ENCODE measurements at regions not wholly inside any gene's neighbourhood (a gene's known extent, or its start where the extent isn't known, plus 50 kb on each side); places are given as distances from the start of the nearest gene placed in this dataset.
A peak's percentile ranks its signal among the peaks of the same experiment; 100 is the strongest.

GRCh38 chr5:142219146-142219545 is 105.7 kb downstream of the SPRY4 start:
- intact Hi-C loops (cut with DNase I; ENCODE audit: low total_unique reads), result no loop called here
- WGBS, 5 donors, result 93 to 96% (median 93%) methylated on average over 7 of the region's 7 CpGs

GRCh38 chr5:142216931-142217330 is 107.9 kb downstream of the SPRY4 start:
- no peaks in the 10 kb centered on the region for H3K9me3 ChIP-seq
- WGBS, 5 donors, result 88 to 94% (median 93%) methylated on average over 3 of the region's 3 CpGs
- peak overlapping the region in 3 of 5 donors; percentile 67 to 77 (median 77) for H3K27ac ChIP-seq
- TF ChIP-seq, protein P1, sequence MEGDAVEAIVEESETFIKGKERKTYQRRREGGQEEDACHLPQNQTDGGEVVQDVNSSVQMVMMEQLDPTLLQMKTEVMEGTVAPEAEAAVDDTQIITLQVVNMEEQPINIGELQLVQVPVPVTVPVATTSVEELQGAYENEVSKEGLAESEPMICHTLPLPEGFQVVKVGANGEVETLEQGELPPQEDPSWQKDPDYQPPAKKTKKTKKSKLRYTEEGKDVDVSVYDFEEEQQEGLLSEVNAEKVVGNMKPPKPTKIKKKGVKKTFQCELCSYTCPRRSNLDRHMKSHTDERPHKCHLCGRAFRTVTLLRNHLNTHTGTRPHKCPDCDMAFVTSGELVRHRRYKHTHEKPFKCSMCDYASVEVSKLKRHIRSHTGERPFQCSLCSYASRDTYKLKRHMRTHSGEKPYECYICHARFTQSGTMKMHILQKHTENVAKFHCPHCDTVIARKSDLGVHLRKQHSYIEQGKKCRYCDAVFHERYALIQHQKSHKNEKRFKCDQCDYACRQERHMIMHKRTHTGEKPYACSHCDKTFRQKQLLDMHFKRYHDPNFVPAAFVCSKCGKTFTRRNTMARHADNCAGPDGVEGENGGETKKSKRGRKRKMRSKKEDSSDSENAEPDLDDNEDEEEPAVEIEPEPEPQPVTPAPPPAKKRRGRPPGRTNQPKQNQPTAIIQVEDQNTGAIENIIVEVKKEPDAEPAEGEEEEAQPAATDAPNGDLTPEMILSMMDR (IDR thresholded peaks at IDR 0.05), result no peak
- TF ChIP-seq POLR2A (IDR thresholded peaks at IDR 0.05), result no peak
- TF ChIP-seq EP300 (IDR thresholded peaks at IDR 0.05), result no peak
- no peak for TF ChIP-seq POLR2AphosphoS5 (IDR thresholded peaks at IDR 0.05)
- H3K27me3 ChIP-seq, result no peaks in the 10 kb centered on the region
- peaks cover 14 to 24% (median 18%) of the 10 kb centered on the region in 4 donors for H3K4me1 ChIP-seq
- intact Hi-C loops (cut with DNase I; ENCODE audit: low total_unique reads), result no loop called here
- no peak for DNase-seq
- H3K4me3 ChIP-seq, result no peak overlapping the region
- H3K36me3 ChIP-seq, result no peaks in the 10 kb centered on the region

More at GRCh38 chr5:142219146-142219545, 105.7 kb downstream of the SPRY4 start:
- Histone ChIP-seq H3K27me3 (no peaks in the 10 kb centered on the region), H3K4me3 (no peak overlapping the region), H3K4me1 (peaks cover 17 to 46% (median 33%) of the 10 kb centered on the region in 4 donors), H3K27ac (no peak overlapping the region), H3K36me3 (no peaks in the 10 kb centered on the region), H3K9me3 (no peaks in the 10 kb centered on the region)
- DNase-seq, result no peak
- TF ChIP-seq POLR2AphosphoS5 (IDR thresholded peaks at IDR 0.05), result no peak
- TF ChIP-seq, protein P1 (IDR thresholded peaks at IDR 0.05), result no peak
- TF ChIP-seq POLR2A (IDR thresholded peaks at IDR 0.05), result no peak
- TF ChIP-seq EP300 (IDR thresholded peaks at IDR 0.05), result no peak

- Histone ChIP-seq H3K4me1 (peaks cover 6 to 16% (median 10%) of the 10 kb centered on the region in 4 donors), H3K9me3 (no peaks in the 10 kb centered on the region), H3K4me3 (no peak overlapping the region), H3K27ac (peak overlapping the region; percentile 36 to 77 (median 67)), H3K36me3 (no peaks in the 10 kb centered on the region), H3K27me3 (no peaks in the 10 kb centered on the region)
- DNase-seq, result peak in 1 of 2 donors; percentile 78
- TF ChIP-seq, protein P1 (IDR thresholded peaks at IDR 0.05), result no peak
- no peak for TF ChIP-seq EP300 (IDR thresholded peaks at IDR 0.05)
- TF ChIP-seq POLR2A (IDR thresholded peaks at IDR 0.05), result no peak
- no peak for TF ChIP-seq POLR2AphosphoS5 (IDR thresholded peaks at IDR 0.05)
- intact Hi-C loops (cut with DNase I; ENCODE audit: low total_unique reads), result no loop called here
- 58 to 74% (median 62%) methylated on average over 14 of the region's 14 CpGs for WGBS, 5 donors
Measured at GRCh38 chr5:142215915-142216681, 107.5 kb downstream of the NDFIP1 start.

DNA sequence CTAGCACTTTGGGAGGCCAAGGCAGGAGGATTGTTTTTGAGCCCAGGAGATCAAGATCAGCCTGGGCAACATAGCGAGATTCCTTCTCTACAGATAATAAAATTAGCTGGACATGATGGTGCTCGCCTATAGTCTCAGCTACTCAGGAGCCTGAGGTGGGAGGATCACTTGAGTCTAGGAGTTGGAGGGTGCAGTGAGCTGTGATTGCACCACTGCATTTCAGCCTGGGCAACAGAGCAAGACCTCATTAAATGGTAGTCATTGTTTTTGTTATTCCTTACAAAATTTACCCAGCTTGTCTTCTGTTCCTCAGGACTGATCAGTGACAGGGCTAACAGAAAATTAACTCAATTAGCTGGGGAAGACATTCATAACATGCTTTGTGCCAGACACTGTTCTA is 104.5 kb downstream of the NDFIP1 start:
- TF ChIP-seq EP300 (IDR thresholded peaks at IDR 0.05), result no peak
- TF ChIP-seq, protein P1 (IDR thresholded peaks at IDR 0.05), result no peak
- no peak for TF ChIP-seq POLR2A (IDR thresholded peaks at IDR 0.05)
- TF ChIP-seq POLR2AphosphoS5 (IDR thresholded peaks at IDR 0.05), result no peak
- no peak overlapping the region for H3K4me3 ChIP-seq
- H3K4me1 ChIP-seq, result peaks cover 0 to 8% (median 3%) of the 10 kb centered on the region in 4 donors
- H3K9me3 ChIP-seq, result no peaks in the 10 kb centered on the region
- H3K36me3 ChIP-seq, result no peaks in the 10 kb centered on the region
- WGBS, 5 donors, result 87 to 99% (median 96%) methylated on average over 2 of the region's 2 CpGs
- H3K27me3 ChIP-seq, result no peaks in the 10 kb centered on the region
- H3K27ac ChIP-seq, result no peak overlapping the region
- no peak for DNase-seq
- intact Hi-C loops (cut with DNase I; ENCODE audit: low total_unique reads), result no loop called here

All from stomach (tissue), 8 donors.